ENCODE measurements at regions not wholly inside any gene's neighbourhood (a gene's known extent, or its start where the extent isn't known, plus 50 kb on each side); places are given as distances from the start of the nearest gene placed in this dataset.

DNA sequence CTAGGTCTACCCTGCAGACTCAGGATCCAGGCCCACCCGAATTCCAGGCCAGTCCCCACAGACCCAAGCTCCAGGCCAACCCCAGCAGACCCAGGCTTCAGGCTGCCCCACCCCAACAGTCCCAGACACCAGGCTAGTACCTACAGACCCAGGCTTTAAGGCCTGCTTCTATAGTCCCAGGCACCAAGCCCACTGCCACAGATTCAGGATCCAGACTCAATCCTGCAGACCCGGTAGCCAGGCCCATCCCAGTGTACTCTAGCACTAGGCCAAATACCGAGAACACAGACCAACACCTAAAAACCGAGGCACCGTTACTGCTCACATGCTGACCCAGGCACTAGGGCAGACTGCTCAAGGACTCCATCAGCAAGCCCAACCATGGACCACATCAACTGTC lies 862.3 kb downstream of the UQCRFS1 start:
- Histone ChIP-seq H3K4me3 (no peak overlapping the region), H3K9me3 (ENCODE audit: insufficient read depth, low read depth) (no peaks in the 10 kb centered on the region), H3K27me3 (ENCODE audit: insufficient read depth, low read depth) (peaks cover 2% of the 10 kb centered on the region; the same call in 1 of the 2 replicates), H3K79me2 (ENCODE audit: low read depth) (no peaks in the 10 kb centered on the region), H3K4me2 (no peak overlapping the region), H4K20me1 (ENCODE audit: insufficient read depth) (no peaks in the 10 kb centered on the region), H2AFZ (no peak overlapping the region), H3K36me3 (ENCODE audit: low read depth) (no peaks in the 10 kb centered on the region), H3K27ac (no peak overlapping the region), H3F3A (ENCODE audit: insufficient read depth, low read depth) (no peaks in the 10 kb centered on the region), H3K9me2 (ENCODE audit: insufficient read depth) (no peaks in the 10 kb centered on the region), H3K4me1 (replicated peaks; ENCODE audit: insufficient read depth) (no peaks in the 10 kb centered on the region)
- ChIA-PET POLR2A (ENCODE audit: unreplicated experiment) (no interaction called here), CTCF (no interaction called here)
- no peak for DNase-seq
- TF ChIP-seq, protein P1, sequence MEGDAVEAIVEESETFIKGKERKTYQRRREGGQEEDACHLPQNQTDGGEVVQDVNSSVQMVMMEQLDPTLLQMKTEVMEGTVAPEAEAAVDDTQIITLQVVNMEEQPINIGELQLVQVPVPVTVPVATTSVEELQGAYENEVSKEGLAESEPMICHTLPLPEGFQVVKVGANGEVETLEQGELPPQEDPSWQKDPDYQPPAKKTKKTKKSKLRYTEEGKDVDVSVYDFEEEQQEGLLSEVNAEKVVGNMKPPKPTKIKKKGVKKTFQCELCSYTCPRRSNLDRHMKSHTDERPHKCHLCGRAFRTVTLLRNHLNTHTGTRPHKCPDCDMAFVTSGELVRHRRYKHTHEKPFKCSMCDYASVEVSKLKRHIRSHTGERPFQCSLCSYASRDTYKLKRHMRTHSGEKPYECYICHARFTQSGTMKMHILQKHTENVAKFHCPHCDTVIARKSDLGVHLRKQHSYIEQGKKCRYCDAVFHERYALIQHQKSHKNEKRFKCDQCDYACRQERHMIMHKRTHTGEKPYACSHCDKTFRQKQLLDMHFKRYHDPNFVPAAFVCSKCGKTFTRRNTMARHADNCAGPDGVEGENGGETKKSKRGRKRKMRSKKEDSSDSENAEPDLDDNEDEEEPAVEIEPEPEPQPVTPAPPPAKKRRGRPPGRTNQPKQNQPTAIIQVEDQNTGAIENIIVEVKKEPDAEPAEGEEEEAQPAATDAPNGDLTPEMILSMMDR (conservative IDR thresholded peaks at IDR 0.05): no peak
- TF ChIP-seq EZH2 (IDR thresholded peaks at IDR 0.05; ENCODE audit: low read depth): no peak
- BruUV-seq (replicated peaks): no TSS peak
- intact Hi-C loops (cut with micrococcal nuclease; ENCODE audit: unreplicated experiment): no loop called here

DNA sequence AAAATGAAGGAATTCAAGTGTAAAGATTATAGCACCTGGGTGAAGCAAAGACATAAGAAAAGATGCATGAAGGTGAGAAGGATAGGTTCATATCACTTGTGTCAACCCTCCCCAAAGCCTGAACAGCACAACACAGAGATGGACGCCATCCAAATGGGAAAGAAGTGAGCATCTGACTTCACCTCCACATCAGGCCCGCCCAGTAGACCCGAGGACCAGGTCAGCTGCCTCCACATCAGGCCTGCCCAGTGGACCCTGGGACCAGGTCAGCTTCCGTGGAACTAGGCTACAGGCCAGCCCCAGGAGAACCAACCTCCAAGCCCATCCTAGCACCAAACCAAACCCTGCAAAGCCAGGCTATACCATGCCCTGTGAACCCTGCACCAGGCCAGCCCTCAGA lies 862.9 kb downstream of the UQCRFS1 start:
- DNase-seq: no peak
- H3F3A ChIP-seq (ENCODE audit: insufficient read depth, low read depth): no peaks in the 10 kb centered on the region
- no peaks in the 10 kb centered on the region for H3K9me3 ChIP-seq (ENCODE audit: insufficient read depth, low read depth)
- H3K9me2 ChIP-seq (ENCODE audit: insufficient read depth): no peaks in the 10 kb centered on the region
- H2AFZ ChIP-seq: no peak overlapping the region
- CTCF ChIA-PET: no interaction called here
- no TSS peak for BruUV-seq (replicated peaks)
- no peak overlapping the region for H3K27ac ChIP-seq
- no peaks in the 10 kb centered on the region for H3K4me1 ChIP-seq (replicated peaks; ENCODE audit: insufficient read depth)
- H4K20me1 ChIP-seq (ENCODE audit: insufficient read depth): no peaks in the 10 kb centered on the region
- H3K36me3 ChIP-seq (ENCODE audit: low read depth): no peaks in the 10 kb centered on the region
- H3K4me3 ChIP-seq: no peak overlapping the region
- H3K79me2 ChIP-seq (ENCODE audit: low read depth): no peaks in the 10 kb centered on the region
- TF ChIP-seq, protein P1 (conservative IDR thresholded peaks at IDR 0.05): no peak
- TF ChIP-seq EZH2 (IDR thresholded peaks at IDR 0.05; ENCODE audit: low read depth): no peak
- intact Hi-C loops (cut with micrococcal nuclease; ENCODE audit: unreplicated experiment): no loop called here
- peaks cover 8% of the 10 kb centered on the region for H3K27me3 ChIP-seq (ENCODE audit: insufficient read depth, low read depth)
- H3K4me2 ChIP-seq: no peak overlapping the region
- POLR2A ChIA-PET (ENCODE audit: unreplicated experiment): no interaction called here

DNA sequence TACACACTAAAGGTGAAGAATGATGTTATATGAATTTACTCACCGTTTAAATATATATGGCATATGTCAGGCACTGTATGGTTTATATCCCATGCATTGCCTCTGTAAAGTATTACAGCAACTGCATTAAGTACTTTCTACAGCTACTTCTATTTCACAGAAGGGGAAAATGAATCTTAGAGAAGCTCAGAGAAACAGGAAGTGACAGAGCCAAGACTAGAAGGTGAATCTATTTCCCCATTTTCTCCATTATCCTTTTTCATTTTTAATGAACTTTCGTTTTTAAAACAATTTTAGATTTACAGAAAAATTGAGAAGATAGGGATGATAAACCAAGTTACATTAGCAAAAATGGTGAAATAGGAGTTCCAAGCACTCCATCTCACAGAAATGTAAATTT lies 863.3 kb downstream of the UQCRFS1 start:
- H3K36me3 ChIP-seq (ENCODE audit: low read depth): no peaks in the 10 kb centered on the region
- BruUV-seq (replicated peaks): no TSS peak
- H4K20me1 ChIP-seq (ENCODE audit: insufficient read depth): no peaks in the 10 kb centered on the region
- H3K4me2 ChIP-seq: no peak overlapping the region
- POLR2A ChIA-PET (ENCODE audit: unreplicated experiment): no interaction called here
- no peaks in the 10 kb centered on the region for H3K79me2 ChIP-seq (ENCODE audit: low read depth)
- intact Hi-C loops (cut with micrococcal nuclease; ENCODE audit: unreplicated experiment): no loop called here
- TF ChIP-seq EZH2 (IDR thresholded peaks at IDR 0.05; ENCODE audit: low read depth): no peak
- TF ChIP-seq, protein P1 (conservative IDR thresholded peaks at IDR 0.05): no peak
- no peaks in the 10 kb centered on the region for H3K9me3 ChIP-seq (ENCODE audit: insufficient read depth, low read depth)
- no peak overlapping the region for H2AFZ ChIP-seq
- H3K4me3 ChIP-seq: no peak overlapping the region
- no peak for DNase-seq
- no peaks in the 10 kb centered on the region for H3K9me2 ChIP-seq (ENCODE audit: insufficient read depth)
- no peaks in the 10 kb centered on the region for H3F3A ChIP-seq (ENCODE audit: insufficient read depth, low read depth)
- CTCF ChIA-PET: no interaction called here
- peaks cover 12% of the 10 kb centered on the region for H3K27me3 ChIP-seq (ENCODE audit: insufficient read depth, low read depth)
- no peak overlapping the region for H3K27ac ChIP-seq
- no peaks in the 10 kb centered on the region for H3K4me1 ChIP-seq (replicated peaks; ENCODE audit: insufficient read depth)

Measured in PC-9 (cell line).